Lower leg skin (tissue), 3 donors: ENCODE measurements at regions not wholly inside any gene's neighbourhood (a gene's known extent, or its start where the extent isn't known, plus 50 kb on each side); places are given as distances from the start of the nearest gene placed in this dataset.

Experiments used
- POLR2A ChIP-seq, 2 donors: fragments of 450-650 bp; IDR thresholded peaks; one replicate each; pipeline ENCODE4 v1.6.1; 2016 to 2017; ENCODE audit warnings: antibody characterized with exemption in 2 of 2, mild to moderate bottlenecking in 1 of 2, moderate library complexity in 1 of 2
- TF ChIP-seq, protein P1 (sequence below), 3 donors: fragments of 450-650 bp; IDR thresholded peaks; one replicate each; pipeline ENCODE4 v1.5.1; 2016; ENCODE audit warnings: antibody characterized with exemption in 3 of 3, mild to moderate bottlenecking in 3 of 3, moderate library complexity in 2 of 3

DNA sequence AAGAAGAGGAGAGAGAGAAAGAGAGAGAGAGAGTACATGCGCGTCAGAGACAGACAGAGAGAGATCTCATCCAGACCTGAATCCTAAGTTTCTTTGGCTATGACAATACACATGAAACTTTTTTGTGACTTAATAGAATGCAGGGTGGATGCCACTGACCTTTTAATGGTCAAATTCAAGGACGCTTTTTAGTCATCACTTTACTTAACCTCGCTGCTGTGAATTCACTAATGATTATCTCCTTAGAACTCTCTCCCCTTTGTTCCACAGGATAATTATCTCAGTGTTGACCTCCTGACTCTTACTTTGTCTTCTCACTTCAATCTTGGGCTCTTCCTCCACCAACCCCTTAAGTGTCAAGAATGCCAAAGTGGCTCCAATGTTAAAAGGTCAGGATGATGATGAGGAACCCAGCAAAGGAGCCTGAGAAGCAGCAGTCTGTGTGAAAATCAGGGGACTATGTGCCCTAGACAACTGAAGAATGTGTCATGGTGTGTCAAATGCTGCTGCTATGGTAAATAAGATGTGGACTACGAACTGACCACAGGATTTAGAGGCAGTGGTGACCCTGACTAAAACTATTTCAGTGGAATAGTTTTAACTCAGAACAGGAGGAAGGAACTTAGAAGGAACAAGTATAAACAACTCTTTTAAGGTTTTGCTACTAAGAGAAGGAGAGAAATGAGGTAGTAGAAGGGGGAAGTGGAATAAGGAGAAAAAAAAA, 382.1 kb downstream of the ZEB2 start:
- TF ChIP-seq POLR2A (IDR thresholded peaks at IDR 0.05), result no peak
- TF ChIP-seq, protein P1, sequence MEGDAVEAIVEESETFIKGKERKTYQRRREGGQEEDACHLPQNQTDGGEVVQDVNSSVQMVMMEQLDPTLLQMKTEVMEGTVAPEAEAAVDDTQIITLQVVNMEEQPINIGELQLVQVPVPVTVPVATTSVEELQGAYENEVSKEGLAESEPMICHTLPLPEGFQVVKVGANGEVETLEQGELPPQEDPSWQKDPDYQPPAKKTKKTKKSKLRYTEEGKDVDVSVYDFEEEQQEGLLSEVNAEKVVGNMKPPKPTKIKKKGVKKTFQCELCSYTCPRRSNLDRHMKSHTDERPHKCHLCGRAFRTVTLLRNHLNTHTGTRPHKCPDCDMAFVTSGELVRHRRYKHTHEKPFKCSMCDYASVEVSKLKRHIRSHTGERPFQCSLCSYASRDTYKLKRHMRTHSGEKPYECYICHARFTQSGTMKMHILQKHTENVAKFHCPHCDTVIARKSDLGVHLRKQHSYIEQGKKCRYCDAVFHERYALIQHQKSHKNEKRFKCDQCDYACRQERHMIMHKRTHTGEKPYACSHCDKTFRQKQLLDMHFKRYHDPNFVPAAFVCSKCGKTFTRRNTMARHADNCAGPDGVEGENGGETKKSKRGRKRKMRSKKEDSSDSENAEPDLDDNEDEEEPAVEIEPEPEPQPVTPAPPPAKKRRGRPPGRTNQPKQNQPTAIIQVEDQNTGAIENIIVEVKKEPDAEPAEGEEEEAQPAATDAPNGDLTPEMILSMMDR (IDR thresholded peaks at IDR 0.05), result no peak
